HG02870 (cell line): ENCODE measurements at regions not wholly inside any gene's neighbourhood (a gene's known extent, or its start where the extent isn't known, plus 50 kb on each side); places are given as distances from the start of the nearest gene placed in this dataset.
"Not testable (repeated sequence)": the region's sequence is repeated elsewhere in the genome, so short reads cannot be mapped to it uniquely, and the experiment has no call there.

ENCODE experiments used
- ATAC-seq: cut with Tn5 transposase; IDR thresholded peaks from one replicate; pipeline ENCODE4 v1.9.1; 2021; ENCODE audit warnings: mild to moderate bottlenecking, moderate library complexity; ENCODE audit not compliant: unreplicated experiment

DNA sequence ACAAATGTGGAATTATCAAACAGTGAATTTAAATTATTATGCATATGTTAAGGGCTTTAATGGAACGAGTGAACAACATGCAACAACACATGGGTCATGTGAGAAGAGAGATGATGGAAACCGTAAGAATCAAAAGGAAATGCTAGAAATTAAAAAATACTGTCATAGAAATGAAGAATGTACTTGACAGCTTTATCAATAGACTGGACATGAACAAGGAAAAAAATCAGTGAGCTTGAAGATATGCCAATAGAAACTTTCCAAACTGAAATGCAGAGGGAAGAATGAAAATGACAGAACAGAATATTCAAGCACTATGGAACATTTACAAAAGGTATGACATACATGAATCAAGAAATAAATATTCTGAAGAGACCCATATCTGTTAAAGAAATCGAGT is 117.7 kb upstream of the KCNJ3 start:
- ATAC-seq: no peak

DNA sequence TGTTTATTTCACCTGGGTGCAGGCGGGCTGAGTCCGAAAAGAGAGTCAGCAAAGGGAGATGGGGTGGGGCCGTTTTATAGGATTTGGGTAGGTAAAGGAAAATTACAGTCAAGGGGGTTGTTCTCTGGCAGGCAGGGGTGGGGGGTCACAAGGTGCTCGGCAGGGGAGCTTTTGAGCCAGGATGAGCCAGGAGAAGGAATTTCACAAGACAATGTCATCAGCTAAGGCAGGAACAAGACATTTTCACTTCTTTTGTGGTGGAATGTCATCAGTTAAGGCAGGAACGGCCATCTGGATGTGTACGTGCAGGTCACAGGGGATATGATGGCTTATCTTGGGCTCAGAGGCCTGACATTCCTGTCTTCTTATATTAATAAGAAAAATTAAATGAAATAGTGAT is 115.8 kb upstream of the KCNJ3 start:
- not testable (repeated sequence) for ATAC-seq

DNA sequence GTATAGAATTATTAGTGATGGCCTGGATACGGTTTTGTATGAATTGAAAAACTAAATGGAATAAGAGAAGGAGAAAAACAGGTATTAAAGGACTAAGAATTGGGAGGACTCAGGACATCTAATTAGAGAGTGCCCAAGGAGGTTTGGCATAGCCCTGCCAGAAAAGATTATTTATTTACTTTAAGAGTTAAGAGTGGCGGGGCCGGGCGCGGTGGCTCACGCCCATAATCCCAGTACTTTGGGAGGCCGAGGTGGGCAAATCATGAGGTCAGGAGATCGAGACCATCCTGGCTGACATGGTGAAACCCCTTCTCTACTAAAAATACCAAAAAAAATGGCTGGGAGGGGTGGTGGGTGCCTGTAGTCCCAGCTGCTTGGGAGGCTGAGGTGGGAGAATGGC is 115.2 kb upstream of the KCNJ3 start:
- ATAC-seq: not testable (repeated sequence)

DNA sequence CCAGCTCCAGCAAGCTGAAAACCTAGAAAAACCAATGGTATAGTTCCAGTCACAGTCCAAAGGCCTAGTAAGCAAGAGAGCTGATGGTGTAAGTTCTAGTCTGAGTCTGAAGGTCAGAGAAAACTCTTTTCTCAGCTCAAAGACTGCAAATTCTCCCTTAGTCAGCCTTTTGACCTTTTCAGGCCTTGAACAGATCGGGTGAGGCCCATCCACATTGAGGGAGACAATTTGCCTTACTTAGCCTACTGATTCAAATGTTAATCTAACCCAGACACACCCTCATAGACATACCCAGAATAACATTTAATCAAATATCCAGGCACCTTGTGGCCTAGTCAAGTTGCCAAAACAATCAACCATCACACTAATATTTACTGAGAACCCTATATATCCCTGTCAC is 110.8 kb upstream of the KCNJ3 start:
- no peak for ATAC-seq

DNA sequence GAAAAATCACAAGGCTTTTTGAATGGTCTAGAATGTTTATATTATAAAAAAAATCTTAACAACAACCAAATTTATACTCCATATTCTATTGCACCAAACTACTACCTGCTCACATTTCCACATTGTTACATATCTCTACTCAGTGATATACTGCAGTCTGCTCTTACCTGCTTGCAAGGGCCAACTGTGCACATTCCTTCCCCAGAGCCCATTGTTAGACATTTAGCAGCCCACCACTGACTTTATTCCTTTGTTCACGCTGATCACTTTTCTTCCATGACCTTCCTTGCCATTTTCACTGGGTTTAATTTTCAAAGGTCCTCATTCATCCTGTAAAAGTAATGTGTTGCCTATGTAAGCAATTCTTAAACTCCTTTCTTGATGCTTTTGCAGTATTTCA is 109.7 kb upstream of the KCNJ3 start:
- no peak for ATAC-seq

DNA sequence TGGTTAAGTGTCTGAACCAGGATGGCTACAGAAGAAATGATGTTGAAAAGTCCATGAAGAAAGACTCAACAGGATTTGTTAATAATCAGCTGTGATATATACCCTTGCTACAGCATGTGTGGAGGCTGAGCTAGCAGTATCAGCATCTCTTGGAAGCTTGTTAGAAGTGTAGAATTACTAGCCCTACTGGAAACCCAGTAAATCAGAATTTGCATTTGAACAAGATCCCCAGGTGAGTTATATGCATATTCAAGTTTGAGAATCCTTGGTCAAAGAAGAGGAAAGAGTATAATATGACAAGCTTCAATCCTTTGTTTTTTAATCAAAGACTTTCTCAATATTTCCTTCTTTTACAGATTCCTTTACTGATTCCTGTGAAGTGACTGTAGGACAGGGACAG is 109.0 kb upstream of the KCNJ3 start:
- ATAC-seq: no peak

DNA sequence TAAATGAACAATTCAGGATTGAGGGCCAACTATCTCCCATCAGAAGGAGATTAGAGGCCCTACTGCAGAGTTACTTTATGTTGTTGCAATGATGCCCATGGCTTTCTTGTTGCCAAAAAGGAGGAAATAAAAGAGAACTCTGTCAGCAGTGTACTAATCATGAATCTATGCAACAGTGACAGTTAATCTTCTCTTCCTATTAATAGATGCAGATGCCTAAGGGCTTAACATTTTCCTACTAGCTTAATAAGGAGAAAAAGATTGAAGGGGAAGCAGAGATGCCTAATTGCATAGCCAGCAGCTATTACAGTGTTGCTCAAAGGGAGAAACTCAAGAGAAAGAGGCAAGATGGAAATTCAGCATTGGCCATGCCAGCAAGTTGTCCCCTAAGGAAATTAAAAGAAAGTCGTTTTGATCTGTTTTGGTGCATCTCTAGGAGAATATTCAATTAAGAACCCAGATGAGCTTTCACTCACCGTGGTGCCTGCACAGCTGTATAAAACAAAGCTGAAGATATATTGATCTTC is 107.1 kb upstream of the KCNJ3 start:
- no peak for ATAC-seq

DNA sequence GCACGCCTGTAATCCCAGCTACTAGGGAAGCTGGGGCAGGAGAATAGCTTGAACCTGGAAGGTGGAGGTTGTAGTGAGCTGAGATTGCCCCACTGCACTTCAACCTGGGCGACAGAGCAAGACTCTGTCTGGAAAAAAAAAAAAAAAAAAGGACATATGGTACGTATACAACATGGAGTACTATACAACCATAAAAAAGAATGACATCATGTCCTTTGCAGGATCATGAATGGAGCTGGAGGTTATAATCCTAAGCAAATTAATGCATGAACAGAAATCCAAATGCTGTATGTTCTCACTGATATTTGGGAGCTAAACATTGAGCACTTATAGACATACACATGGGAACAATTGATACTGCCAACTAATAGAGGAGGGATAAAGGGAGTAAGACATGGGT is 99.3 kb upstream of the KCNJ3 start:
- ATAC-seq: no peak

DNA sequence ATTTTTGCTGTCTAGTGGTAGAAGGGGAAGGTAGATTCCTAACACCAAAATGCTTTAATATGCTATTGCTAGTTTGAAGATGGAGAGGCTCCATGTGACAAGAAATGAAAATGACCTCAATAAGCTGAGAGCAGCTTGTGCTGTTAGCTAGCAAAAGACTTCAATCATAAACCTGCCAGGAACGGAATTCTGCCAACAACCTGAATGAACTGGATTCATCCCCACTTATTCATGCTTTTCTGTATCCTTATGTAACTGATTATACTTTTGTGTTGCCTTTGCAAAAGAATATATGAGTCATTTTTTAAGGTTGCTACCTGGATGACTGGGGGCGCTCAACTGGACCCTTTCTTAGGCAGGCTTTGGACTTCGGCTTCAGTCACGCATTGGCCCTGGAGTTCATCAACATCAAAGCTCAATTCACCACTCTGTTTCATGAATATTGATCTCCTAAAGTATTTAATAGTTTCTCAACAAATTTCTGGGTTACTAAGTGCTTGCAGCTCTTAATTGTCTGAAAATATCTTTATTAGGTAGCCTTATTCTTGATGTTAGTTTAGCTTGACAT is 97.5 kb upstream of the KCNJ3 start:
- ATAC-seq: no peak

DNA sequence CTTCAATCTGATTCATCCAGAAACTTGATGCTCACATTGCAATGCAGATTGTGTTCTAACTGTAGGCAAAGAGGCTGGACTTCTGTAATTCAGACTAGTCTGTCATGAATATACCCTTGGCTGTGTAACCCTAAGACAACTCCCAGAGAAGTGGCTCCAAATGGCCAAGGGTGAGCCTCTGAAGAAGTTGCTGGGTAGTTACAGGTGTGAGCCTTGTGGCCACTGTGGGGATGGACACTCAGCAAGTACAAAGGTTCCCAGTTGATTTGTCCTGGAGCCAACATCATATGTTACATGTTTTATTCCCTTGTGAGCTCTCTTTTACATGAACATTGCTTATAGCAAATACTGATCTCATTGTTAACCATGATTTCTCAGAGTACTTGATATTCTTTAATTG is 94.8 kb upstream of the KCNJ3 start:
- ATAC-seq: no peak

DNA sequence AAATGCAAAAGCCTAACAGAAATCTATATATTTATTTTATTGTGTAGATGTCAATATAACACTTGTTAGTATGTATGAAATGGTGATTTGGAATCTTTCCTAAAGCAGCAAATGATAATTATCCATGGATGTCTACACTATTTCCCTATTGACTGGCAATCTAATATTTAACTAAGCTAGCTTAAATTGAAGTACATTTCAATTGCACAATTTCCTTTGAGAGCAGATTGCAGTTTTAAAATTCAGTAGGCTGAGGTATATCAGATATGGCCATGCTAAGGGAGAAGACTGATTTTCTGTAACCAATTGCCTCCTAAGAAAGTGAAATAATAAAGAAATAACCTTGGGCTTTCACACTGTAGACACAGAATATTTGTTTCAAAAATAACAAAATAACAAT is 90.1 kb upstream of the KCNJ3 start:
- ATAC-seq: no peak

DNA sequence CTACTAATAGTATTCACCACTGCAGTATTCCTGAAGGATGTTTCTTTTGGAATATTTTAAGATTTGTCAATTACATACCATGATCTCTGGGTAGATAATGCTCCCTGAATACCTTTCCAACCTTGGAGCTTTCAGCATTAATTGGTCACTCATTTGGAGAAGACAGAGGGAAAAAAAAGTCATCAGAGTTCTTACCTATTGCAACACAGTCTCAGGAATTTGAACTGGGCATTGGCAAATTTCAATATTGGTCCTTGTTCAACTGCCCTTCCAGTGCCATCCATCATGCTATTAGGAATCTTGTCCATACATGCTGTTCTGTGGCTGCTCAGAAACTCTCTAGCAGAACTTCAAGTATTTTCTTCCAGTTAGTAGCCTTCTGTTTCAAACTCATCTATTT is 83.6 kb upstream of the KCNJ3 start:
- ATAC-seq: no peak

DNA sequence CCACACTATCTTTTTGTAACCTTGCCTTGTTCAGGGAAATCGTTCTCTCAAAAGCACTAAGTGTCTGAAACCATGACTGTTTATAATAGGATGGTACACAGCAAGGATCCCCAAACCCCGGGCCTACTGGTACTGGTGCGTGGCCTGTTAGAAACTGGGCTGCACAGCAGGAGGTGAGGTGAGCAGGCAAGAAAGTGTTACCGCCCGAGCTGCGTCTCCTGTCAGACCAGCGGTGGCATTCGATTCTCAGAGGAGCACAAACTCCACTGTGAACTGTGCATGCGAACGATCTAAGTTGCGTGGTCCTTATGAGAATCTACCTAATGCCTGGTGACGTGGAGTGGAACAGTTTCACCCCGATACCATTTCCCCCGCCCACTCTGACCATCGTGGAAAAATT is 81.8 kb upstream of the KCNJ3 start:
- ATAC-seq: no peak

DNA sequence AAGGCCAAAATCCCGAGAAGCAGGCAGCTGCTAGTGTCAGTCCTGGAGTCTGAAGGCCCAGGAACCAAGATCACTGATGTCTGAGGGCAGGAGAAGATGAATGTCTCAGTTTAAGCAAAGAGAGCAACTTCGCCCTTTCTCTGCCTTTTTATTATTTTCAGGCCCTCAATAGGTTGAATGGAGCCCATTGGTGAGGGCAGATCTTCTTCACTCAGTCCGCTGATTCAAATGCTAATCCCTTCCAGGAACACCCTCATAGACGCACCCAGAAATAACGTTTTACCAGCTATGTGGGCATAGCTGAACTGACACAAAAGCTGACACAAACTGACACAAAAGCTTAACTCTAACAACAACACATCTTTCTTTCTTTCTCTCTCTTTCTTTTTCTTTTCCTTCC is 78.0 kb upstream of the KCNJ3 start:
- no peak for ATAC-seq

DNA sequence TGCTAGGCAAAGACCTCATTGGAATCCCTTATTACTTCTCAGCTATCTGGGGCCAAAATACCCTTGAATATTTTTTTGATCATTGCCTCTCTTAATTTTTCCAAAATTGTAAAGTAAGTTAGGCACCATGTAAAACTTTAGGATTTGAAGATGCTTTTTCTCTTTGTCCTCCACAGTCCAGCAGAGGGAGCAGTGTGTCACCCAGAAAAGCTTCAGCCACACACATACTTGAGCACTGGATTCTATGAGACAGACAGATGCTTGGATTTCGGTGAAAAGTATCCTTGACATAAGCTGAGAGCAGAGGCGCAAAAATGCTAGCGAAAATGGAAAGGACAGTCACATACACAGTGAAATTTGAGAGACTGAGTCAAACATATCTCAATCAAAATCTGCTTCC is 74.7 kb upstream of the KCNJ3 start:
- peak; percentile 61 for ATAC-seq

DNA sequence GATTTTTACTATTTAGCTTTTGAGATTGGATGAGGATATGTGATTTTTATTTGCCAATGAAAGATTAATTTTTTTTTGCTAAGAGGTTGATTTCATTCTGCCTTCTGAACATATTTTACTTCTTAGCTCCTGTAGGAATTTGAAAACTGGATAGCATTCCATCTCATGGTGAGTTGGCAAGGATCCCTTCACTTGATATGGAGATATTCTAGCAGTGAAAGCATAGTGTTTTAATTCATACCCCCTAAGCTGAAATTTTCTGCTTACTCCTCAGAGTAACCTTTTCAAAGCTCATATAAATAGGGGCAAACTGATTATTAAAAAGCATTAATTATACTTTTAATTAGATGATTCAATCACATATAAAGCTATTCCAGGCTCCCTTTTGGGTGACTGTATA is 61.0 kb upstream of the KCNJ3 start:
- no peak for ATAC-seq

DNA sequence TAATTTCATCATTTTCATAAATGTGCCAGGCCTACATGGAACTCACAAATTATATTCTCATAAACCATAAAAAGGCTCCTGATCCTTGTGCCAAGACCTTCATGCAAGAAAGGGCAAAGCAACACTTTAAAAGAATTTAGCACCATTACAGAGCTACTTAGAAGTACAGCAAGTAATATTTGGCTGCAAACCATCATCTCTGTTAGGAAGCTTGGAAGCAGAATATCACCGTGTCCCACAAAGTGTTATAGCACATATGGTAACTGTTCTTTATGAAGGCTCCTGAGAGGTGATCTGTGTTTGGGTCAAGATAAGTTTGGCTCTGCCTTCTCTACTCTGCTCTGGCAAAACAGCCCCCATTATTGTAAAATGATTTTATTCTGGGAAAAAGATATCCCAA is 59.7 kb upstream of the KCNJ3 start:
- ATAC-seq: no peak

DNA sequence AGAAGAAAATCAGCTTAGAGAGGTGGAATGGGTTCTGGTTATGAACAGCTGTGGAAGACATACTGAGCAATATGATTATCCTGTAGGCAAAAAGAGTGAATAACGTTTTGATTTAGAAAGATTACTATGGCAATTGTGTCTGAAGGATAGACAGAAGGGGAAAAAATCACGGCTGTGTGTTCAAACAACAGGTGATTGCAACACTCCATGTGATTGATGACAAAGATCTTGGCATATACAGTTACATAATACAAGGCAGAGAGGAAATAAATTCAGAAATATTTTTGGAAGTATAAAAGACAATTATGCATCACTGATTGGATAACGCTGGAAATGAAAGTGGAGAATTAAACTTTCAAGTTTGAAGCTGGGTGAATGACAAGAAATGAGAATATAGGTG is 58.5 kb upstream of the KCNJ3 start:
- no peak for ATAC-seq
